ENCODE measurements at regions not wholly inside any gene's neighbourhood (a gene's known extent, or its start where the extent isn't known, plus 50 kb on each side); places are given as distances from the start of the nearest gene placed in this dataset.
A peak's percentile ranks its signal among the peaks of the same experiment; 100 is the strongest.

DNA sequence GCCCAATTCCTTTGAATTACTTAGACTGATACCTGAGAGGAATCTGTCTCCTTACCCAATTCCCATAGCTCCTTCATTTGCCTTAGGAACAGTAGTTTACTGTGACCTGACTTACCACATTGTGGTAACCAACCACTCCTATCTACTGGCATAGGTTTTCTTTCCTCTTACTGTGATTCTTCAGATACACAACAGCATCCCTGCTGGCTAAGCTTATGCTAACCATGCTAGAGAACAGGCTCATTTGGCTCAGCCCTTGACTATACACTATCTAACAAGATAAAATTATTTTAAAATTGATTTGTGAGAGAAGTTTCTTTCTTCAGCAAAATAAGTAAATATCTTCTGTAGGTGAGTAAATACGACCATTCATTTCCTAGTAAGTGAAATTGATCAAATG is 320.4 kb upstream of the DDHD1 start:
- no peak overlapping the region for H3K4me3 ChIP-seq
- DNase-seq (ENCODE audit: low read depth in 1 of 2, low spot score in 1 of 2) (peak in 1 of 2 experiments; percentile 5), FAIRE-seq (no peak), ATAC-seq (no peak)
- no peaks in the 10 kb centered on the region for H3K4me1 ChIP-seq
- no peak overlapping the region for H3K4me2 ChIP-seq
- H3K27ac ChIP-seq: no peak overlapping the region
- H3K9me3 ChIP-seq: no peaks in the 10 kb centered on the region
- TF ChIP-seq FOSL2 (IDR thresholded peaks at IDR 0.05) (no peak), FOSL2 (CRISPR knock-in tag; IDR thresholded peaks at IDR 0.05) (no peak), TFCP2L1 (CRISPR knock-in tag; IDR thresholded peaks at IDR 0.05) (no peak), HOXB13 (CRISPR knock-in tag; IDR thresholded peaks at IDR 0.05; ENCODE audit: low read depth) (no peak), HEYL (CRISPR knock-in tag; IDR thresholded peaks at IDR 0.05) (no peak), BHLHE40 (IDR thresholded peaks at IDR 0.05; ENCODE audit: low read depth, low read length) (no peak), HDAC2 (IDR thresholded peaks at IDR 0.05) (no peak), EHF (CRISPR knock-in tag; IDR thresholded peaks at IDR 0.05) (no peak), POLR2AphosphoS2 (conservative IDR thresholded peaks at IDR 0.05; ENCODE audit: low read length) (no peak)
- TF ChIP-seq, protein P1, sequence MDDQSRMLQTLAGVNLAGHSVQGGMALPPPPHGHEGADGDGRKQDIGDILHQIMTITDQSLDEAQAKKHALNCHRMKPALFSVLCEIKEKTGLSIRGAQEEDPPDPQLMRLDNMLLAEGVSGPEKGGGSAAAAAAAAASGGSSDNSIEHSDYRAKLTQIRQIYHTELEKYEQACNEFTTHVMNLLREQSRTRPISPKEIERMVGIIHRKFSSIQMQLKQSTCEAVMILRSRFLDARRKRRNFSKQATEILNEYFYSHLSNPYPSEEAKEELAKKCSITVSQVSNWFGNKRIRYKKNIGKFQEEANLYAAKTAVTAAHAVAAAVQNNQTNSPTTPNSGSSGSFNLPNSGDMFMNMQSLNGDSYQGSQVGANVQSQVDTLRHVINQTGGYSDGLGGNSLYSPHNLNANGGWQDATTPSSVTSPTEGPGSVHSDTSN (IDR thresholded peaks at IDR 0.05): no peak
- TF ChIP-seq, protein P2, sequence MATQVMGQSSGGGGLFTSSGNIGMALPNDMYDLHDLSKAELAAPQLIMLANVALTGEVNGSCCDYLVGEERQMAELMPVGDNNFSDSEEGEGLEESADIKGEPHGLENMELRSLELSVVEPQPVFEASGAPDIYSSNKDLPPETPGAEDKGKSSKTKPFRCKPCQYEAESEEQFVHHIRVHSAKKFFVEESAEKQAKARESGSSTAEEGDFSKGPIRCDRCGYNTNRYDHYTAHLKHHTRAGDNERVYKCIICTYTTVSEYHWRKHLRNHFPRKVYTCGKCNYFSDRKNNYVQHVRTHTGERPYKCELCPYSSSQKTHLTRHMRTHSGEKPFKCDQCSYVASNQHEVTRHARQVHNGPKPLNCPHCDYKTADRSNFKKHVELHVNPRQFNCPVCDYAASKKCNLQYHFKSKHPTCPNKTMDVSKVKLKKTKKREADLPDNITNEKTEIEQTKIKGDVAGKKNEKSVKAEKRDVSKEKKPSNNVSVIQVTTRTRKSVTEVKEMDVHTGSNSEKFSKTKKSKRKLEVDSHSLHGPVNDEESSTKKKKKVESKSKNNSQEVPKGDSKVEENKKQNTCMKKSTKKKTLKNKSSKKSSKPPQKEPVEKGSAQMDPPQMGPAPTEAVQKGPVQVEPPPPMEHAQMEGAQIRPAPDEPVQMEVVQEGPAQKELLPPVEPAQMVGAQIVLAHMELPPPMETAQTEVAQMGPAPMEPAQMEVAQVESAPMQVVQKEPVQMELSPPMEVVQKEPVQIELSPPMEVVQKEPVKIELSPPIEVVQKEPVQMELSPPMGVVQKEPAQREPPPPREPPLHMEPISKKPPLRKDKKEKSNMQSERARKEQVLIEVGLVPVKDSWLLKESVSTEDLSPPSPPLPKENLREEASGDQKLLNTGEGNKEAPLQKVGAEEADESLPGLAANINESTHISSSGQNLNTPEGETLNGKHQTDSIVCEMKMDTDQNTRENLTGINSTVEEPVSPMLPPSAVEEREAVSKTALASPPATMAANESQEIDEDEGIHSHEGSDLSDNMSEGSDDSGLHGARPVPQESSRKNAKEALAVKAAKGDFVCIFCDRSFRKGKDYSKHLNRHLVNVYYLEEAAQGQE (IDR thresholded peaks at IDR 0.05): no peak
- TF ChIP-seq, protein P3, sequence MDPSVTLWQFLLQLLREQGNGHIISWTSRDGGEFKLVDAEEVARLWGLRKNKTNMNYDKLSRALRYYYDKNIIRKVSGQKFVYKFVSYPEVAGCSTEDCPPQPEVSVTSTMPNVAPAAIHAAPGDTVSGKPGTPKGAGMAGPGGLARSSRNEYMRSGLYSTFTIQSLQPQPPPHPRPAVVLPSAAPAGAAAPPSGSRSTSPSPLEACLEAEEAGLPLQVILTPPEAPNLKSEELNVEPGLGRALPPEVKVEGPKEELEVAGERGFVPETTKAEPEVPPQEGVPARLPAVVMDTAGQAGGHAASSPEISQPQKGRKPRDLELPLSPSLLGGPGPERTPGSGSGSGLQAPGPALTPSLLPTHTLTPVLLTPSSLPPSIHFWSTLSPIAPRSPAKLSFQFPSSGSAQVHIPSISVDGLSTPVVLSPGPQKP (IDR thresholded peaks at IDR 0.05; ENCODE audit: low read depth, low read length): no peak
- TF ChIP-seq, protein P4, sequence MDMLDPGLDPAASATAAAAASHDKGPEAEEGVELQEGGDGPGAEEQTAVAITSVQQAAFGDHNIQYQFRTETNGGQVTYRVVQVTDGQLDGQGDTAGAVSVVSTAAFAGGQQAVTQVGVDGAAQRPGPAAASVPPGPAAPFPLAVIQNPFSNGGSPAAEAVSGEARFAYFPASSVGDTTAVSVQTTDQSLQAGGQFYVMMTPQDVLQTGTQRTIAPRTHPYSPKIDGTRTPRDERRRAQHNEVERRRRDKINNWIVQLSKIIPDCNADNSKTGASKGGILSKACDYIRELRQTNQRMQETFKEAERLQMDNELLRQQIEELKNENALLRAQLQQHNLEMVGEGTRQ (IDR thresholded peaks at IDR 0.05): no peak
- TF ChIP-seq, protein P5, sequence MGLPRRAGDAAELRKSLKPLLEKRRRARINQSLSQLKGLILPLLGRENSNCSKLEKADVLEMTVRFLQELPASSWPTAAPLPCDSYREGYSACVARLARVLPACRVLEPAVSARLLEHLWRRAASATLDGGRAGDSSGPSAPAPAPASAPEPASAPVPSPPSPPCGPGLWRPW (IDR thresholded peaks at IDR 0.05): no peak
- WGBS (ENCODE audit: missing lambda C conversion rate): 54% methylated on average over 1 of the region's 1 CpG
- POLR2A ChIA-PET: no interaction called here
- CTCF ChIA-PET: no interaction called here

DNA sequence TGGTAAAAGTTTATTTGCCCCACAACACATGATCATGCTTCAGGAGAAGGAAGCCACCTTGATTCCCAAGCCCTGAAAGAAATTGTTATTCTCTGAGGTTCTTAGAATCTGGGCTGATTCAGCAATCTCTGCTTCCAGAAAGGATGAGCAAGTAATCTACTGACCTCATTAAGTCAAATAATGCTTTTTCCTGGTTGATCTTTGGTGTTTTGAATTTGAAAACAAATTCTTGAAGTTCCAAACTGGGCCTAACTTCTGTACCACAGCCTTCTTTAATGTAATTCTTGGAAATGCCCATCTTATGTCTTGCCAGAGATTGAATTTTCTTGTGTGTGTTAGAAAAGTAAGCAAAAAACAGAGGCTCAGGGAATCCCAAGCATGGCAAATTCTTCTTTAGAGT is 319.2 kb upstream of the DDHD1 start:
- DNase-seq (ENCODE audit: low read depth in 1 of 2, low spot score in 1 of 2): no peak
- ATAC-seq: no peak
- Histone ChIP-seq H3K4me1 (no peaks in the 10 kb centered on the region), H3K4me3 (no peak overlapping the region), H3K9me3 (no peaks in the 10 kb centered on the region), H3K27ac (no peak overlapping the region), H3K4me2 (no peak overlapping the region)
- CTCF ChIA-PET: no interaction called here
- TF ChIP-seq HDAC2 (IDR thresholded peaks at IDR 0.05): no peak
- FAIRE-seq: no peak
- POLR2A ChIA-PET: no interaction called here

DNA sequence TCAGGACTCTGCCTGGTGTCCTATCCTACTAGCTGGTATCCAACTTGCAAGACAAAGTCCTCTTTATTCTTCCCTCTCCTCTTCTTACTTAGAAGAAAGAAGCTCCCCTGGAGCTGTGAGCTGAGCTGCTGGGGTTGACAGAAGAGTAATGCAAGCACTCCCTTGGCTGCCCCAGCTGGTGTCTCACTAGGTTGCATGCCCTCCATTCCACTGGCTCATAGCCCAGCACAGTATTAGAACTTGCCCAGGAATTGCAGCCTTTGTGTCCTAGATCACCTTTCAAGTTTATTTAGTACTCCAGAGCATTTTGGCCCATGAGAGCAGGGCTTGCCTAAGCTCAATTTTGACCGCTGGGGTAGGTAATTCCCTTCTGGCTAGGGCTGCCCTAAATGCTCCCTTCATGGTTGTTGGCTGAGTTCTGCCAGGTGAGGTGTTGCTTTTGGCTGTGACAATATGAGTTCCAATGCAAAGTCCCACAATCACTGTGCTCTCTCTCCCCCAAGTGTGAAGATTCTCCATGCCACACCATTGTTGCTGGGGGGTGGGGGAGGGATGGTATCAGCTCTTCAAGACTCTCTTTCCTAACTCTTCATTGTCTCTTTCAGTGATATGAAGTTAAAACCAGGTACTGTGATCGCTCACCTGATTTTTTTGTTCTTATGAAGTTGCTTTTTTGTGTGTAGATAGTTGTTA is 317.4 kb upstream of the DDHD1 start:
- FAIRE-seq (no peak), DNase-seq (ENCODE audit: low read depth in 1 of 2, low spot score in 1 of 2) (no peak), ATAC-seq (no peak)
- WGBS (ENCODE audit: missing lambda C conversion rate): 52% methylated on average over 2 of the region's 2 CpGs
- Histone ChIP-seq H3K27ac (no peak overlapping the region), H3K4me1 (no peaks in the 10 kb centered on the region), H3K4me3 (no peak overlapping the region), H3K4me2 (no peak overlapping the region), H3K9me3 (no peaks in the 10 kb centered on the region)
- CTCF ChIA-PET: no interaction called here
- TF ChIP-seq RNF2 (IDR thresholded peaks at IDR 0.05; ENCODE audit: borderline replicate concordance, low read depth) (no peak), ZFP36 (IDR thresholded peaks at IDR 0.05; ENCODE audit: borderline replicate concordance, partially characterized antibody) (no peak), ZSCAN20 (CRISPR knock-in tag; IDR thresholded peaks at IDR 0.05) (no peak), ZC3H11A (IDR thresholded peaks at IDR 0.05) (no peak), RAD21 (conservative IDR thresholded peaks at IDR 0.05 in 1 of 2, IDR thresholded peaks at IDR 0.05 in 1 of 2) (no peak), PHF8 (IDR thresholded peaks at IDR 0.05; ENCODE audit: borderline replicate concordance, low read depth) (no peak), ZNF302 (CRISPR knock-in tag; IDR thresholded peaks at IDR 0.05) (no peak)
- TF ChIP-seq, protein P1 (IDR thresholded peaks at IDR 0.05): no peak
- POLR2A ChIA-PET: no interaction called here

All from A549 (cell line).